PC-9 (cell line): ENCODE measurements at regions not wholly inside any gene's neighbourhood (a gene's known extent, or its start where the extent isn't known, plus 50 kb on each side); places are given as distances from the start of the nearest gene placed in this dataset.

Experiments used
- EZH2 ChIP-seq: fragments of 200-600 bp; sonication (generic); IDR thresholded peaks from 2 replicates; pipeline ENCODE4 v1.8.0; 2017; ENCODE audit warnings: antibody characterized with exemption, low read depth
- TF ChIP-seq, protein P1 (sequence below): fragments of 200-600 bp; sonication (generic); conservative IDR thresholded peaks from 2 replicates; pipeline ENCODE4 v1.6.1; 2017; ENCODE audit warnings: mixed run types, antibody characterized with exemption, mild to moderate bottlenecking, moderate library complexity

DNA sequence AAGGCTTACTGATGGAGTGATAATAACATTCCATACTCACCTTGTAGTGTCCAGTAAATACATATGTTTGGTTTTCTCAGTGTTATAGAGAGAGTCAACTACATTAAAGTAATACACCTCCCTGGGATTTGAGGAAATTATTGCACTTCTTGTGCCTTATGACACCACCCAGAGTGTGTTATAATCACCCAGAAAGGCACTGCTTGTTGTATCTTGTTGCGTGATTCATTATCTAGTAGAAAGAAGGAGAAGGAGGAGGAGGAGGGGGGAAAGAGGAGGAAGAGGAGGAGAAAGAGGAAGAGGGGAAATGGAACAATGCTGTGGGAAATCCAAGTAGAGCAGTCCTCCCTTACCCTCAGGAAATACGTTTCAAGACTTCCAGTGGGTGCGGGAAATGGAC is 661.8 kb upstream of the WWC1 start:
- TF ChIP-seq, protein P1, sequence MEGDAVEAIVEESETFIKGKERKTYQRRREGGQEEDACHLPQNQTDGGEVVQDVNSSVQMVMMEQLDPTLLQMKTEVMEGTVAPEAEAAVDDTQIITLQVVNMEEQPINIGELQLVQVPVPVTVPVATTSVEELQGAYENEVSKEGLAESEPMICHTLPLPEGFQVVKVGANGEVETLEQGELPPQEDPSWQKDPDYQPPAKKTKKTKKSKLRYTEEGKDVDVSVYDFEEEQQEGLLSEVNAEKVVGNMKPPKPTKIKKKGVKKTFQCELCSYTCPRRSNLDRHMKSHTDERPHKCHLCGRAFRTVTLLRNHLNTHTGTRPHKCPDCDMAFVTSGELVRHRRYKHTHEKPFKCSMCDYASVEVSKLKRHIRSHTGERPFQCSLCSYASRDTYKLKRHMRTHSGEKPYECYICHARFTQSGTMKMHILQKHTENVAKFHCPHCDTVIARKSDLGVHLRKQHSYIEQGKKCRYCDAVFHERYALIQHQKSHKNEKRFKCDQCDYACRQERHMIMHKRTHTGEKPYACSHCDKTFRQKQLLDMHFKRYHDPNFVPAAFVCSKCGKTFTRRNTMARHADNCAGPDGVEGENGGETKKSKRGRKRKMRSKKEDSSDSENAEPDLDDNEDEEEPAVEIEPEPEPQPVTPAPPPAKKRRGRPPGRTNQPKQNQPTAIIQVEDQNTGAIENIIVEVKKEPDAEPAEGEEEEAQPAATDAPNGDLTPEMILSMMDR: no peak
- no peak for TF ChIP-seq EZH2
